Activated T-cell treated with anti-CD3 and anti-CD28 coated beads for 24 hours (primary cell): ENCODE measurements at regions not wholly inside any gene's neighbourhood (a gene's known extent, or its start where the extent isn't known, plus 50 kb on each side); places are given as distances from the start of the nearest gene placed in this dataset.

Experiments used
- DNase-seq: peaks from one replicate; pipeline ENCODE4 v3.0.0-alpha.2; 2020; ENCODE audit warnings: low read depth

DNA sequence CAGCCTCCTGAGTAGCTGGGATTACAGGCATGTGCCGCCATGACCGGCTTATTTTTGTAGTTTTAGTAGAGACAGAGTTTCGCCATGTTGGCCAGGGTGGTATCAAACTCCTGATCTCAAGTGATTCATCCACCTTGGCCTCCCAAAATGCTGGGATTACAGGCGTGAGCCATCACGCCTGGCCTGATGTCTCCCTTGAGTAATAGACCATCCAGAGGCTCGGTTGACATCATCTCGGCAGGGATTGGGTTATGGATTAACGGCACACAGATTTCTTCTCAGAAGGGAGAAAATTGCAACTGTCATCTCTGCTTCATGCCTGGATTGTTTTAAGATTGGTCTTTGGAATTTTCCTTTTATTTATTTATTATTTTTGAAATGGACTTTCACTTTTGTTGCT, 239.2 kb upstream of the LARGE1 start:
- no peak for DNase-seq

DNA sequence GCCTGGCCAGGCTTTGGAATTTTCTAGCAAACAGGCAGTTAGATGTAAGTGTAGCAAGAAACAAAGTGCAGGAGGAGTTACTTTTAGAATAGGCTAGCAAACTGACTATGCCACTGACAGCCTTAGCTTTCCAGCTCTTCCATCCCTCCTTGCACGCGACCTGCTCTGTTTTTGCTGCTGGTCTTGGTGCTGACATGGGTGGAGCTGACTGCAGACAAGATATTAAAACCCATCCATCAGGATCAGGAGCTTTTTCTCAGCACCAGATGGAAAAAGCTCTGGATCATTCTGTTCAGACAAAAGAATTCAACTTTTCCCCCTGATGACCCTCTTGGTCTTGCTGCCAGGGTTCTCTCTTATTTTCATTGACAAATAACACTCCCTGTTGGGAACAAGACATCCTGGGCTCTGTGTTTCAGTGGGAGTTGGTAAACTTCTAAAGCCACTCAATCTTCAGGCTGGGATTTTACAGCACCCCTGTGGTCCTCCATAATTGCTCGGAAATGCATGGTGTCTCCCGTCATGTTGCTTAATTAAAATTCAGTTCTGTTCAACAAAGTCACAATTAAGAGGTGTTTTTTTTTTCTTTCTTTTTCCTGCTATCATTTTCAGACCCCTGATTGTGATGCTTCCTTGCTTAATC, 240.0 kb upstream of the LARGE1 start:
- no peak for DNase-seq

DNA sequence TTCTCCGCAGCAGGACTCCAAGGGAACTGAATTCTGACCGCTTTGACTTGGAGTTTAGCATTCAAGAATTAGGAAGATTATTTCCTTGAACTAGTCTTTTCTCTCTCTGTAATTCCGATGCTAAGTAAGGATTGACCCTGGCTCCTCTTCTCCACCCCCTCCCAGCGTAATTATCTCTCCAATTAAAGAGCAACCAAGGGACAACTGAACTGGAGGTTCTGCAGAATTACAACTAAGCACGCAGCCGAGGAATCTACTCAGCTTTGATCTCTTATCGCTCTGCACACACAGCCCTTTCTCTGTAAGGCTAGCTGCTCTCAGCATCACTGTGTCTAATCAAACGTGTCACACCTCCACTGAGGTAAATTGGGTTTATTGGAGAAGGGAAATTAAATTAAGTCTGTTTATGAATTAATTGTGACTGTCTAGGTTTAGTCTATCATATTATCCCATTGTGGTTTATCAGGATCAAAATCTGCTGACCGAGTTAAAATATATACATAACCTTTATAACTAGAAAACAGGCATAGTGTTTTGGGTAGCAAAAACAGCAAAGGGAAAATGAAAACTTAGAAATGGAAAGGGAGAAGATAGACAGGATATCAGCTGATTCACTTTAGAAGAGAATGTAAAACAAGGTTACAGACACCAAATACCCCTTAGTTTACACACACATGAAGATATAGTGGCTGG, 241.3 kb upstream of the LARGE1 start:
- DNase-seq, result no peak

DNA sequence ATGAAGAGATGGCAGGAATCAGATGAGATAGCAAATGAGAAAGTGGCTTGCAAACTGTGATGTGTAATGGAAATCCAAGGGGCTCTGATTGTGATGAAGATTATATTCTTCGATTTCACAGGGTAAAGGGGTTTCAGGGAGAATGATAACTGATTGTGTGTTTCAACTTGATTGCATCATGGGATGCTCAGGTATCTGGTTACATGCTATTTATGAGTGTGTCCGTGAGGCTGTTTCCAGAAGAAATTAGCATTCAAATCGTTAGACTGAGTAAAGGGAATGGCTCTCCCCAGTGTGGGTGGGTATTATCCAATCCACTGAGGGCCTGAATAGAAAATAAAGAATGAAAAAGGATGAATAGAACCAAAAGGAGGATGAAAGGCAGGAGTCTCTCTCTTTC, 278.7 kb upstream of the LARGE1 start:
- DNase-seq, result no peak

DNA sequence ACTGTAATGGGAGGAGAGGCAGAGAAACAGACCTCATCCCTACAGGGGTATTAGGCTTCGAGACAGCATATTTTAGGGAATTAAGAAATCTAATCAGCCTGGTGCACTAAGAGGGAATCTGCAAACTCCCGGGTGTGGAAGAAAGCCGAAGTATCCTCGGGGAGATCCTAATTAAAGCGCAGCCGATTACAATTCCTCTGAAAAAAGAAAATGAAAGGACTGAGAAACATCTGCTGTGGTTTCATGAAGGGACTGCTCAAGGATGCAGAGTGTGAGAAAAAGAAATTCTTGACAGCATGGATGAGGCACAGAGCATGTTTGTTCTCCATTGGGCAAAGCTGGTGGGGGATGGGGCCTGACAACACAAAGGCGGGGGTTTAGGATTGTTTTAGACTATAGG, 290.0 kb upstream of the LARGE1 start:
- DNase-seq, result no peak

DNA sequence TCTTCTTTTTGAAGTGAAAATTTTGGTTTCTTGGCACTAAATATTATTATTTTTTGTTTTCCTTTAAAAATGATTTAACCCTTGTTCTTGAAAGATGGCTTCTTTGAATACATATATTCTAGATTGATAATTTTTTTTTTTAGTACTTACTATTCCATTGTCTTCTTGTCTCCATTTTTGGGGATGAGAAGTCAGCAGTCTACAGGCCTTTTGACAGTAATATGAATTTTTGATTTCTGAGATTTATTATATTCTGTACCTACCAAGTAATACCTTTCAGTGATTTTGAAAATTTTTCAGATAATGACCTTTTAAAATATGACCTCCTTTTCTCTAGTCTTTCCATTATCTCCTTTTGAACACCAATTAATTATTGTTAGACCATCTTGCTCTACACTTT, 294.1 kb upstream of the LARGE1 start:
- no peak for DNase-seq

DNA sequence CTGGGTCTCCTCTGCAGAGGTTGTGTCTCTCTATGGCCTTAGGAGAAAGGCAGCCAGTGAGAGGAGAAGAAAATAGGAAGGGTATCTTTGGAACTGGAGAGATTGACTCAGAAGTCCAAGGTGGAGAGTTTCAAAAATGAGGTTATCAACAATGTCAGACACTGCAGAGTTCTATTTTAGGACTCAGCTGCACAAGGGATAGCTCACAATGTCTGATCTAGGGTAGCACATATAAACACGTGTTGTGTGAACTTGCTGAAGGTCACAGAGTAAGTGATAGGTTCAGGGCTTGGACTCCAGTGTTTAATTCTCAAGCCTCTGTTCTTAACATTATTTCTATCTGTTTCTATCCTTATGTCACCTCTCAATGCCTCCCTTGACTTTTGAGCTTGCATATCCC, 305.0 kb upstream of the LARGE1 start:
- DNase-seq, result no peak

DNA sequence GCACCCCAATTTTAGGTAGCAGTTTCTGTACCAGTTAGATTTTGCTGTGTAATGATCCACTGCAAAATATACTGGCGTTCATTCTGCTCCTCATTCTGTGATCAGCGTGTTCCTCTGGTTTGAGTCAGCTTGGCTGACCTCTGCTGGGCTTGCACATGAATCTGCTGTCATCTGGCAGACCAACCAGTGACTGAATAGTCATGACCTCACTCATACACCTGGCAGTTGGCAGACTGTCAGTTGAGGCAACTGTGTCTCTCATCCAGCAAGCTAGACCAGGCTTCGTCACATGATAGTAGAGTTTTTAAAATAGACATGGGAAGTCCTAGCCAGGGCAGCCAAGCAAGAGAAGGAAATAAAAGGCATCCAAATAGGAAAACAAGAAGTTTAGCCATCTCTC, 316.3 kb upstream of the LARGE1 start:
- no peak for DNase-seq

DNA sequence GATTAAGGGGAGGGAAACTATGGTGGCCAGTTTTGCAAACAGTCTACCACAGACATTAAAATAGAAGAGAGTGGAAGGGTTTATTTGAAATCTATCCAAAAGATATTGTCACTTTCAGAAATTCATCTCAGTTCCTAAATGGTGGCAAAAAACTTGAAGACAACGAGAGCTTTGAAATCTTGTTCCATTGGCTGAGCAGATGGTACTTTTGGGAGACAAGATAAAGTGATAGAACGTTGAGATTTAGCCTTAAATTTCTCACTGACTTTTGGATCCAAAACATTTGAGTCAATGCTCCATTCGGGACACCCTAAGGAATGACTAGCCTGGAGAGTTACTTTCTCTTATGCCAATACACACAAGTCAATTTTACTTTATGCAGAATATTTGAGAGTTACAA, 319.1 kb upstream of the LARGE1 start:
- DNase-seq, result no peak

DNA sequence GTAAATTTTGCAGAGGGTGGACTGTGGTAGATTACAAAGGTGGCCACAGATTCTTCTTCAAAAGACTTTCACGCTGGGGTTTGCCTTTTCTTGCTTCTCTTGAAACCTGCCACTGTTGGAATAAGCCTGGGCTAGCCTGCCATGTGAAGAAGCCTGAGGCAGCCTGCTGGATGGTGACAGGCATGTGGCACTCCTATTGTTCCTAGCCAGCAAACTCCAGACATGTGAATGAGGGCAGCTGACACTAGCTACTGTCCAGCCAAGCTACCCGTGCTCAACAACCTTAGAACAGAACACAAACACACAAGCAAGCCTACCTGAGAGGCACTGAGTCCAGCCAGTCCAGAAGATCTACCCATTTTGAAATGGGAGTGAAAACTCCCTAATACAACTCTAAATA, 322.7 kb upstream of the LARGE1 start:
- no peak for DNase-seq

DNA sequence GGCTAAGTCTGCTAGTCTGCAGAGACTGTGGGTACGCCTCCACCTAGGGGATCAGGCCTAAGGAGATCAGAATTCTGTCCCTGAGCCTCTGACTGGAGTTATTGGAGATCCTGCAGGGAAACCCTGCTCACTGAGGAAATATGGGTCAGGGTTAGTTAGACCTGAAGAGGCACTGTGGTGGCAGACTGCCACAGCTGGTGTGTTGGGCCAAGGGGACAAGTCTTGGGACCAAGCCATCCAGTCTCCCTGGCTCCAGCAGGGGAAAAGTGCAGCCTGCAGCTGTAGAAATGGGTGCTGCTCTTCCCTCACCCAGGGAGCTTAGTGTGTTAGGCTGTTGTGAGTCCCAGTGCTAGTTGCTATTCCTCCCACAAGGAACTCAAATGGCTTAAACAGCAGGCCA, 334.8 kb upstream of the LARGE1 start:
- DNase-seq, result no peak

DNA sequence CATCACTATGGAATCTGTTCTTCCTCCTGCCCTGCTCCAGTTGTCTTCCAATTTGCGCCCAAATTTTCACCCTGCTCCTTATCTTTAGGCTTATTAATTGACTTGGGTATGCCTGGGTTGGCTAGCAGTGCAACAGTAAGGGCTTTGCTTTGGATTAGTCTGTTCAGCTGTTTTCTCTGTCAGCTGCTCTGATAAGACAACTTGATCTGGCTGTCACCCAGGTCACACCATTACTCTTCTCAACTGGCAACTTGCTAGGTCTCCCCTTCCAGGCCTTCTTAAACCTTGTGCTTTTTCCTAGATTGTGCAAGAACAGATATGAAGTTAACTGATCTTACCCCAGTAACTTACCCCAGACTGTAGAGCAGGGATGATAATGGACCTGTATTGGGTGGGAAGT, 357.8 kb upstream of the LARGE1 start:
- no peak for DNase-seq

DNA sequence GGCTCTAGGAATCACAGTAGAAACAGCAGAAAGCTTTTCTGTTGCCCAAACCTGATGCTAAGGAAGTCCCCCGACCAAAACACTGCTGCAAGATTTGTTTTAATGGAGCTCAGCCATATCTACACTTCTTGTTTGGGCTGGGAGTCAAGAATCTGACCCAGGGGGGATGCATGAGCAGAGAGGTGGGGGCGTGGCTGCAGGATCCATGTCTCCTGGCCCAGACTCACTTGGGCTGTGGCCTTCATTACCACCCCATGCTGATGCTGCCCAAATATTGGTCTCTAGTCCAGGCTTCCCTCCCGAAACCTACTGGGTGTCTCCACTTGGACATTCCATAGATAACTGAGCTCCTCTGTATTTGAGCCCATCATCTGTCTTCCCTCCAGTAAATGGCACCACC, 361.5 kb upstream of the LARGE1 start:
- DNase-seq, result no peak

DNA sequence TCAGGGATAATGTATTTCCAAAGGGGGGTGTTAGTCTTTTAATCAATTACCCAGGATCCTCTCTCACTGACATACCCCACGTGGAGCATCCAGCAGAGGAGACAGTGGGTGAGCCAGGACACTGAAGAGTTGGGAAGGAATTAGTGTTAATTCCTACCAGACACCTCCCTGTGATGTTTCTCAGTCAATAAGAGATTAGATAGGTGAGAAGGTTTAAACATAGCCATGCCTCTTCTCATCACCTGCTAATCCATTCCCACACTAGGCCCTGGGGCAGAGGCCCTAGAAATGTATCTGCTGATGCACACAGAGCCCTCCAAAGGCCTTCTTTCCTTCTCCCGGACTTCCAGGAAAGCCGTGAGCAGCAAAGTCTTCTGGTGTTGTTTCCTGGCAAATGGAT, 363.6 kb upstream of the LARGE1 start:
- DNase-seq, result no peak

DNA sequence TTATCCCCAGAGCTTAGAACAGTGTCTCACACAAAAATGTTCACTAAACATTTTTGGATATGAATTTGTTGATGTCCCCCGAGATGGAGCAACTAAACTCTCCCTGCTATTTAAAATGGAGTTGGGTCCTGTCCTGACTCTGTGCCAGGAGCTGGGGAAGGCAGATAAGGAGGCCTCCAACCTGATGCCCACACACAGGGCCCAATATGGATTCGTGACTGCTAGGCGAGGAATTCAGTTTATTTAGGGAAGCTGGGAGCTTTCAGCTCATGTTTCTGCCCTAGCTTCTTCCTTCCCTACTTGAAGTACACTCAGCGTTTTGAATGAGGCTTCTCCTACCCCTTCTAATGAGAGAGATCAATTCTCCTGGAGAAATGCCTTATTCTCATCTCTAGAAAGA, 373.0 kb upstream of the LARGE1 start:
- no peak for DNase-seq

DNA sequence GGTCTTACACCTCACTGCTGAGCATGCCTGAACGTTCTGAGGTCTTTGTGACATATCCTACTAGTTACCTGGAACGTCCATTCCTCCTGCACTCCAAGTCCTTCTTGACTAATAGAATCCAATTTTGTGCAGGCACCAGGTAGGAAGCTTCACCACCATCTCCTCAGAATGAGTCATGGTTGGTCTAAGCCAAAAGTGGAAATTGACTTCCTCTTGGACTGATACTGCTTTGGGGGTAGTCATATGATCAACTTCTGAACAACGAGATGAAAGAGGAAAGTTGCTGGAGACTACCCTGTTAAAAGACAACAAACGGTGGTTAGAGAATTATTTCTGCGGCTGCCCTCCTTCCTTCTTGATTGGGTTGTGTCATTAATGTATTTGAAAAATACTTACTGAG, 374.2 kb upstream of the LARGE1 start:
- no peak for DNase-seq

DNA sequence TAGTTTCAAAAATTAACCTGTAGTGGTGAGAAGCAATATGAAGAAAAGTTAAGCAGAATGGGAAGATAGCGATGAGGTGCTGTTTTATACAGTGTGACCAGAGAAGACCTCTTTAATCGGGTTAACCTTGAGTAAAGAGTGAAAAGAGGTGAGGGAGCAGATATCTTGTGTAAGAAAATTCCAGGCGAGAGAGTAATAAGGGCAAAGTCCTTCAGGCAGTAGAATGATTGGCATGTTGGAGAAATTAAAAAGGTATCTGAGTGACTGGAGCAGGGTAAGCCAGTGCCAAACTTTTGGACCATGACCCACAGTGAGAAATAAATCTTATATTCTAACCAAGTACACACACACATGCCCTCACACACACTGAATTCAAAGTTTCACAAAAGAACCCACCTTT, 374.7 kb upstream of the LARGE1 start:
- DNase-seq, result no peak

DNA sequence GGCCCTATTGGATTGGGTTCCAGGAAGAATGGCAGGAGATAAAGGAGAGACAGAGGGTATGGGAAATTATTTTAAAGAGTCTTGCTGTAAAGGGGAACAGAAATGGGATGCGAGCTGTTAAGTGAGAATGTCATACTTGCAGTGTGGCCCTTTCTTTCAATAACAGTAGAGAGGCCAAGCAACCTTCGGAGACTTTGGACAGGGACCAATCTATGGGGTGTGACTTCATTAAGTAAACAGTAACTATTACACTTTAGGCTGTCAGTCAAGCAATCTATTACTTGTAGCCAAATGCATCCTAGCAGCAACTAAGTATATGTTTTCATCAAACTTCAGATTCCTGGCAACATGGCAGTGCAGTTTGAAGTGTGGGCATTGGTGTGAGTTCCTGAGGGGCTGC, 376.2 kb upstream of the LARGE1 start:
- no peak for DNase-seq

DNA sequence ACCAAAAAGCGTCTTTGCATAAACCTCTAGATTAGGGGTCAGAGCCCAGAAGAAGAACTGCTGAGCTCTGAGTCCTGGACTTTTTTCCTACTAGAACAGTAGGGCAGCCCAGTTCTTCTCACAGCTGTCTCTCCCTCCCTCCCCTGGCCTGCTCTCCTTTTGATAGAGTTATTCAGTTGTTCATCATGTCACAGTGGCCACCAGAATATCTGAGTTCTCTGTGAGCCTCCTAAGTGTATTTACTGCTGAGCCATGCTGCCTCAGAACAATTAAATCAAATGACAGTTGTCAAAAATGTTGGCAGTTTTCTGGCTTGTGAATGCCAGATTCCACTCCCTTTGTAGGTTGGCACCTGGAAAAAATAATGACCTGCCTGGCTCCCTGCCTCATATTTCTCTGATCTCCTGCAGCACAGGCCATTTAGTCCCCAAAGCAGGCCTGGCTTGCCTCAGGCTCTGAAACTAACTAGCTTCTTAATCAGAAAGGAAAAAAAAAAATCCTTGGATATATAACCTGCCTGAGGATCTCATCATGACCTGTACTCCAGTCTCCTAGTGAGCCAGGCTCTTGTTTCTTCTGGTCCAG, 377.4 kb upstream of the LARGE1 start:
- no peak for DNase-seq

DNA sequence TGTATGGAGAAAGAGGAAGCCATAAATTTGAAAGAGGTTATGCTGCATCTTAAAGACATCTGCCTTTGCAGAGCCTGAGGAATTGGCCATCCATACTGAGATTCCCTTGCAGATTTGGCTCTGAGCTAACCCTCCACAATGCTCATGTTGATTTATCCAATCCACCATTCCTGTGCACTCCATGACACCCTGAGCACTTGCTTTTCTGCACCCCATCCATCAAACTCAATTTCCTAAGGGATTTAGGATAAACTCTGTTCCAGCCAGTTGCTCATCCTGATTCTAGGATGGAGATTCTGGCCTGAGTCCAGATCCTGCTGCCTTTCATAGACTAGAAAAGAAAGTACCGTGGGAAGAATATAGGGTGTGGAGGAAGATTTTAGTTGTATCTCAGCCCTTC, 379.2 kb upstream of the LARGE1 start:
- no peak for DNase-seq

DNA sequence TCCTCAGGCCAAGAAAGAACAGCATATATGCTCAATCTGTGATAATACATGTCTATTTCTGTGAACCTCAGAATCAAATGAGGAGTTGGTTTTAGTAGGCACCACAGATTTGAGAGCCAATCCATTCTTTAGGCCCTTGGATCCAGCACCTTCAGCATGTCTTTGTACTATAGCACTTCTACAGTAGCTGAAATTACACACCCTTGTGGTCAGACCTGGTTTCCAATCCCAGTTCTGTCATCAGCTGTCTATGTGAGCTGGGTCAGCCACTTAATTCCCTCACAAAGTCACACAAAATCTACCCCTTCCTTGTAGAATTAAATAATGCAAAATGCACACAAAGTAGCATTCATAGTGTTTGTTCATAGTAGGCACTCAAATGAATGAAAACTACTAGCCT, 381.3 kb upstream of the LARGE1 start:
- DNase-seq, result no peak

DNA sequence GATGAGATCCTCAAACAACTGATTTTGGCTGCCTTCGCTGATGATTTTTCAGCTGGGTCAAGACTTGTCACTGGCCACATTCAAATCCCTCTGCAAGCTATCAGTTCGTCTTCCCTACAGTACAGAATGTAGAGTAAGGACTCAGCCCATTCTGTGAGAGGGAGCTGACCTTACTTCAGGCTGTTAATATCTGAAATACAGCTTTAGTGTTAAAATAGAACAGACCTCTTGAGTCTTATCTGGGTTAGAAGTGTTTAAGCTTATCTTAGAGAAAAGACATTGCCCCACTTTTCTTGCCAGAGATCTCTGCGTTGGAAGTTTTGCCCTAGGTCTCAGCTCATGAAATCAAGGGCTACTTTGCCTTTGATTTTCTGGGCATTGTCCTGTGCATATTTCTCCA, 383.4 kb upstream of the LARGE1 start:
- no peak for DNase-seq

DNA sequence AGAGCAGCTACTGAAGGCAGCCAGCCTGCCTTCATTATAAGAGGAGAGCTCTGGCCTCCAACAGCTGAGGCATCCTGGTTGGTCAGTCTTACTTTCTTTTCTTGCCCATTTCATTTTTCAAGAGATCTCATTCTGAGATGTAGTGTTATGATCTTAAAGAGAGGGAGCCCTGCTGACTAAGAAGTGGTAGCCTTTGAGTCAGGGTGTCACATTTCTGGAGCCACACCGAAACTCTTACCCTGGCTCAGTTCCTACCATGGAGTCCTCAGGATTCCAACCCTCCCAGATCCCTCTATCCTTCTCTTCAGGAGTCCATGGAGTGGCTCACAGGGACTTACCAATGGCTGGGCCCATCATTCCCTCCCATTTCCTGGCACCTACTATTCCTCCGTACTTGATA, 386.1 kb upstream of the LARGE1 start:
- DNase-seq, result no peak

DNA sequence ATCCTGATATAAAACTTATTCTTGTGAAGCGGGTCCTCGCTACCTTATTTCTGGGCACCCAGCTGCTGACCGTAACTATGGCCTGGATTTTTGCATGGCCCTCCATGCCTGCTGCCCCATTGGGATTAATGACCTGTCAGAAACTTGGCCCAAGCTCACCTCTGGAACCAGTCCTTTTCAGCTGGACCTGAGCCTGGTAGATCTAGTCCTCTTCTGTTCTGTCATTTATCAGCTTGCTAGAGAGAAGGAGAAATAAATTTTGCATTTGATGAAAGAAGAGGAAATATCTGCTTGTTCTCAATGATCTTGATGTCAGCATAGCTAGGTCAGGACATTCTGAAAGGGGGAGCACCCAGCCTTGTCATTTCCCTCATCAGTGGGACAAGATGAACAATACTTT, 387.8 kb upstream of the LARGE1 start:
- DNase-seq, result no peak
